ENCODE measurements at regions not wholly inside any gene's neighbourhood (a gene's known extent, or its start where the extent isn't known, plus 50 kb on each side); places are given as distances from the start of the nearest gene placed in this dataset.

GRCh38 chrX:42378857-42379256 is 399.1 kb downstream of the PPP1R2C start:
- no peak for TF ChIP-seq CTCF (IDR thresholded peaks at IDR 0.05)
- no peak for TF ChIP-seq MXD4 (CRISPR knock-in tag; IDR thresholded peaks at IDR 0.05; ENCODE audit: borderline replicate concordance)
- no peak for TF ChIP-seq CBFB (CRISPR knock-in tag; IDR thresholded peaks at IDR 0.05; ENCODE audit: low read depth)
- TF ChIP-seq ZNF263 (CRISPR knock-in tag; IDR thresholded peaks at IDR 0.05; ENCODE audit: low read depth), result no peak
- TF ChIP-seq TCF7 (CRISPR knock-in tag; IDR thresholded peaks at IDR 0.05; ENCODE audit: low read depth), result no peak

All from WTC11 (cell line).